B cell (primary cell): ENCODE measurements at regions not wholly inside any gene's neighbourhood (a gene's known extent, or its start where the extent isn't known, plus 50 kb on each side); places are given as distances from the start of the nearest gene placed in this dataset.

ENCODE experiments used
- ATAC-seq: fragments of 200-7000 bp; cut with Tn5 transposase; one replicate; pipeline ENCODE4 v1.10.0; 2021; ENCODE audit warnings: low read depth, mild to moderate bottlenecking, moderate number of reproducible peaks, moderate library complexity
- CTCF ChIA-PET: fragments of 350-600 bp; sonication (Branson Sonifier 250); formaldehyde crosslinking; loops from one replicate; lab custom pipeline; 2021; ENCODE audit warnings: antibody characterized with exemption, inconsistent platforms; lab: Charles Lee
- POLR2A ChIA-PET: fragments of 350-600 bp; sonication (Branson Sonifier 250); formaldehyde crosslinking; loops from one replicate; lab custom pipeline; 2021; ENCODE audit warnings: antibody characterized with exemption; lab: Charles Lee
- DNase-seq: peaks from one replicate; pipeline ENCODE4 v3.0.0; 2013
- H2AFZ ChIP-seq: 2 replicates; pipeline ENCODE4 v1.6.1; 2012; ENCODE audit warnings: mild to moderate bottlenecking, low read depth, low read length; ENCODE audit not compliant: insufficient read depth, poor library complexity, severe bottlenecking
- H3K27ac ChIP-seq, 2 donors: 1 replicate in 1 of 2; 2 replicates in 1 of 2; pipeline ENCODE4 v1.5.1; 2012 to 2013; ENCODE audit warnings: low read length in 2 of 2, mild to moderate bottlenecking in 2 of 2, moderate library complexity in 1 of 2
- H3K27me3 ChIP-seq, 4 experiments: fragments of 200-600 bp in 1 of 4; sonication (generic) in 1 of 4; replicated peaks in 1 of 4; 1 replicate in 2 of 4; 2 replicates in 2 of 4; pipeline versions ENCODE4 v1.6.1 to v1.7.0; 2013 to 2016; ENCODE audit warnings: low read length in 3 of 4, mild to moderate bottlenecking in 2 of 4, mixed read lengths in 1 of 4, moderate library complexity in 1 of 4; ENCODE audit not compliant: insufficient read depth in 4 of 4, control insufficient read depth in 3 of 4; ENCODE audit errors: control extremely low read depth in 1 of 4
- H3K36me3 ChIP-seq, 2 experiments: replicated peaks in 1 of 2; 1 replicate in 1 of 2; 2 replicates in 1 of 2; pipeline versions ENCODE4 v1.6.1 to v1.7.1; 2013; ENCODE audit warnings: low read length in 1 of 2; ENCODE audit not compliant: insufficient read depth in 2 of 2, control insufficient read depth in 1 of 2; ENCODE audit errors: control extremely low read depth in 1 of 2, extremely low read depth in 1 of 2
- H3K4me1 ChIP-seq, 2 donors: fragments of 200-600 bp in 1 of 2; sonication (generic) in 1 of 2; 1 replicate in 1 of 2; 2 replicates in 1 of 2; pipeline versions ENCODE4 v1.5.1 to v1.6.1; 2013 to 2017; ENCODE audit warnings: low read length in 2 of 2; ENCODE audit not compliant: control insufficient read depth in 2 of 2, insufficient read depth in 2 of 2
- H3K4me2 ChIP-seq: replicated peaks from 2 replicates; pipeline ENCODE3; 2012; ENCODE audit warnings: mild to moderate bottlenecking, low read depth, low read length; ENCODE audit not compliant: poor library complexity, severe bottlenecking
- H3K4me3 ChIP-seq, 5 experiments: fragments of 200-600 bp in 1 of 5; sonication (generic) in 1 of 5; 1 replicate in 3 of 5; 2 replicates in 2 of 5; pipeline versions ENCODE4 v1.5.1 to v1.7.0; 2011 to 2016; ENCODE audit warnings: low read length in 4 of 5, mild to moderate bottlenecking in 4 of 5, low read depth in 2 of 5, control low read depth in 1 of 5, moderate library complexity in 1 of 5; ENCODE audit not compliant: insufficient read depth in 1 of 5; ENCODE audit errors: control extremely low read depth in 1 of 5, extremely low read depth in 1 of 5
- H3K79me2 ChIP-seq: fragments of 200-600 bp; sonication (generic); one replicate; pipeline ENCODE4 v1.6.0; 2016; ENCODE audit warnings: low read length; ENCODE audit not compliant: control insufficient read depth, insufficient read depth
- H3K9ac ChIP-seq: fragments of 200-600 bp; sonication (generic); 2 replicates; pipeline ENCODE4 v1.6.1; 2017; ENCODE audit warnings: mild to moderate bottlenecking, low read length, moderate library complexity
- H3K9me3 ChIP-seq, 3 donors: one replicate each; pipeline versions ENCODE4 v1.6.1 to v1.7.1; 2013; ENCODE audit warnings: low read length in 2 of 3; ENCODE audit not compliant: control insufficient read depth in 2 of 3, insufficient read depth in 1 of 3; ENCODE audit errors: control extremely low read depth in 1 of 3
- H4K20me1 ChIP-seq: 2 replicates; pipeline ENCODE4 v1.6.0; 2012; ENCODE audit warnings: mild to moderate bottlenecking, low read length; ENCODE audit not compliant: insufficient read depth, control insufficient read depth, poor library complexity, severe bottlenecking
- H3K27ac Mint-ChIP-seq: one replicate; pipeline ENCODE4 v1.8.0; 2021; ENCODE audit warnings: mixed read lengths
- H3K27me3 Mint-ChIP-seq: one replicate; pipeline ENCODE4 v1.8.0; 2021; ENCODE audit warnings: mixed read lengths
- H3K4me1 Mint-ChIP-seq: one replicate; pipeline ENCODE4 v1.8.0; 2021; ENCODE audit warnings: mixed read lengths
- H3K4me3 Mint-ChIP-seq: one replicate; pipeline ENCODE4 v1.8.0; 2021; ENCODE audit warnings: mixed read lengths
- H3K9me3 Mint-ChIP-seq: one replicate; pipeline ENCODE4 v1.8.0; 2022; ENCODE audit warnings: mixed read lengths; ENCODE audit not compliant: insufficient read depth
- EZH2 ChIP-seq: IDR thresholded peaks from 2 replicates; pipeline ENCODE4 v1.6.1; 2012; ENCODE audit warnings: borderline replicate concordance, low read depth, mild to moderate bottlenecking, moderate library complexity, low read length; ENCODE audit not compliant: insufficient read depth, poor library complexity, severe bottlenecking
- WGBS: methylation state at CpG from one replicate; pipeline ENCODE4 v1.1.5; 2013; ENCODE audit warnings: missing lambda C conversion rate; ENCODE audit not compliant: insufficient coverage; 5-methylcytosine and 5-hydroxymethylcytosine counted together
- intact Hi-C: fragments of 100-400 bp; cut with micrococcal nuclease; formaldehyde crosslinking; loops from one replicate; pipeline ENCODE4 v1.10.0; 2022
- TF ChIP-seq, protein P1 (sequence below): fragments of 200-600 bp; IDR thresholded peaks from one replicate; pipeline ENCODE4 v1.8.0; 2022; ENCODE audit warnings: antibody characterized with exemption, mild to moderate bottlenecking

GRCh38 chr1:29523576-29523975 is 287.3 kb downstream of the PTPRU start:
- Histone ChIP-seq H3K4me3 (no peak overlapping the region), H2AFZ (no peak overlapping the region), H3K27ac (no peak overlapping the region), H3K27me3 (peaks cover 0 to 8% (median 0%) of the 10 kb centered on the region in 4 experiments), H3K9ac (no peak overlapping the region), H3K9me3 (peaks cover 0 to 10% (median 0%) of the 10 kb centered on the region in 3 donors), H3K4me1 (no peaks in the 10 kb centered on the region), H3K36me3 (no peaks in the 10 kb centered on the region), H3K79me2 (no peaks in the 10 kb centered on the region), H3K4me2 (no peak overlapping the region), H4K20me1 (no peaks in the 10 kb centered on the region)
- DNase-seq (no peak), ATAC-seq (no peak)
- no peaks in the 10 kb centered on the region for H3K9me3 Mint-ChIP-seq
- intact Hi-C loops: no loop called here
- H3K27ac Mint-ChIP-seq: no peak overlapping the region
- TF ChIP-seq EZH2: no peak
- no peaks in the 10 kb centered on the region for H3K4me1 Mint-ChIP-seq
- peaks cover 27% of the 10 kb centered on the region for H3K27me3 Mint-ChIP-seq
- no peak overlapping the region for H3K4me3 Mint-ChIP-seq
- 81% methylated on average over 8 of the region's 10 CpGs for WGBS
- ChIA-PET POLR2A (no interaction called here), CTCF (no interaction called here)

DNA sequence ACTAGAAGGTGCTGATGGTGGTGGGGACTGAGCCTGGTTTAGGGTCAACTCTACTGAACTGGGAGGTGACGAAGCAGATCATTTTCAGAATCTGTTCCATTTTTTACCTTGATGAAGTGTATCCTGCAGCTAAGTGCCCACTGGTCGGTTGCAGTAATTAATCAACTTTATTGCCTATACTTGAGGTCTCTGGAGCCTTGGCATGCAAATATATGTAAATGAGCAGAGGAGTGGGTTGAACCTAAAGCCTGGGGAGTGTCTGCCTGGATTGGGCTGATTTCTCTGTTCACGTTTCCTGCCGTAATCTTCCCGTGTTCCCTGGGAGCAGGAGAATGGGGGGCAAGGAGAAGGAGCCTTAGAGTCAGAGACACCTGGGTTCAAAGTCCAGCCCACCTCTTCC is 286.8 kb downstream of the PTPRU start:
- Mint-ChIP-seq H3K4me3 (no peak overlapping the region), H3K4me1 (no peaks in the 10 kb centered on the region), H3K9me3 (no peaks in the 10 kb centered on the region), H3K27me3 (peaks cover 30% of the 10 kb centered on the region), H3K27ac (no peak overlapping the region)
- DNase-seq: no peak
- intact Hi-C loops: no loop called here
- Histone ChIP-seq H3K9ac (no peak overlapping the region), H3K4me3 (no peak overlapping the region), H3K36me3 (no peaks in the 10 kb centered on the region), H3K79me2 (no peaks in the 10 kb centered on the region), H2AFZ (no peak overlapping the region), H3K4me1 (no peaks in the 10 kb centered on the region), H4K20me1 (no peaks in the 10 kb centered on the region), H3K4me2 (no peak overlapping the region), H3K27ac (no peak overlapping the region), H3K27me3 (peaks cover 0 to 7% (median 0%) of the 10 kb centered on the region in 4 experiments), H3K9me3 (peaks cover 0 to 6% (median 0%) of the 10 kb centered on the region in 3 donors)
- no peak for ATAC-seq
- ChIA-PET POLR2A (no interaction called here), CTCF (no interaction called here)
- no peak for TF ChIP-seq EZH2
- TF ChIP-seq, protein P1, sequence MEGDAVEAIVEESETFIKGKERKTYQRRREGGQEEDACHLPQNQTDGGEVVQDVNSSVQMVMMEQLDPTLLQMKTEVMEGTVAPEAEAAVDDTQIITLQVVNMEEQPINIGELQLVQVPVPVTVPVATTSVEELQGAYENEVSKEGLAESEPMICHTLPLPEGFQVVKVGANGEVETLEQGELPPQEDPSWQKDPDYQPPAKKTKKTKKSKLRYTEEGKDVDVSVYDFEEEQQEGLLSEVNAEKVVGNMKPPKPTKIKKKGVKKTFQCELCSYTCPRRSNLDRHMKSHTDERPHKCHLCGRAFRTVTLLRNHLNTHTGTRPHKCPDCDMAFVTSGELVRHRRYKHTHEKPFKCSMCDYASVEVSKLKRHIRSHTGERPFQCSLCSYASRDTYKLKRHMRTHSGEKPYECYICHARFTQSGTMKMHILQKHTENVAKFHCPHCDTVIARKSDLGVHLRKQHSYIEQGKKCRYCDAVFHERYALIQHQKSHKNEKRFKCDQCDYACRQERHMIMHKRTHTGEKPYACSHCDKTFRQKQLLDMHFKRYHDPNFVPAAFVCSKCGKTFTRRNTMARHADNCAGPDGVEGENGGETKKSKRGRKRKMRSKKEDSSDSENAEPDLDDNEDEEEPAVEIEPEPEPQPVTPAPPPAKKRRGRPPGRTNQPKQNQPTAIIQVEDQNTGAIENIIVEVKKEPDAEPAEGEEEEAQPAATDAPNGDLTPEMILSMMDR: no peak
- WGBS: 78% methylated on average over 4 of the region's 5 CpGs
